ENCODE measurements at regions not wholly inside any gene's neighbourhood (a gene's known extent, or its start where the extent isn't known, plus 50 kb on each side); places are given as distances from the start of the nearest gene placed in this dataset.

DNA sequence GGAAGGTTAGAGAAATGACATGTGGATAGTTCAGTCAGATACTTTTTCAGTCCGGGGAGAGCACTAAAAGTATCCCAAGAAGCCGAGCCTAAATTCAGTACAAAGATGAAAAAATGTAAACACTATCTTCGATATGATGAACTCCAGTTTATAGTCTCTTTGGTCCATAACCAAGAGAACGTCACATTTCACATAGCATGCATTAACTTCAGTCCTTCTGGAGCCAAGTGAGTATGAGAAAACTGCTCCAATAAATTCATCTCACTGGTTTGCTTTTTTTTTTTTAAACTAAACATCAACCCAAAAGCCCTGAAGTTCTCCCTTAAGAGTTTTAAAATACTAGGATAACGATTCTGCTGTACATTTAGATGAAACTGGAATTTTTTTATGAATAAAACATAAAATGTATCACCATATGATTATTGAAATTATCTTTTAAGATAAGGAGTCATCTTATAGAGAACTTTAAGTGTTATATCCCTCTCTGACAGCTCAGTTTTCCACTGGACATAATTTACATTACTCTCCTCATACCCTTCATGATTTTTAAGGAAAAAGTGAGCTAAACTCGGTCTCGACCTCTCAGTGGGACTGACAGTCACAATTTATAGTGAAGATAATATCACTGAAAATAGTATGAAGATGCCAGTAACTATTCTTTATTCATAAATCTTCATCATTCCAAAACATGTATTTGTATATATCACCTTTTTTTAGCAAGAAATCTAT, 841.5 kb upstream of the FLRT2 start:
- TF ChIP-seq EZH2phosphoT487 (IDR thresholded peaks at IDR 0.05; ENCODE audit: low read depth, severe bottlenecking, unreplicated experiment) (no peak), CTCF (IDR thresholded peaks at IDR 0.05; ENCODE audit: poor library complexity) (no peak), EZH2 (IDR thresholded peaks at IDR 0.05; ENCODE audit: borderline replicate concordance) (no peak)
